Glutamatergic neuron (in vitro differentiated cells): ENCODE measurements at regions not wholly inside any gene's neighbourhood (a gene's known extent, or its start where the extent isn't known, plus 50 kb on each side); places are given as distances from the start of the nearest gene placed in this dataset.

ENCODE experiments used
- DNase-seq: peaks from one replicate; pipeline ENCODE4 v3.0.0; 2022
- H3K27ac Mint-ChIP-seq: one replicate; pipeline ENCODE4 v1.8.0; 2020; ENCODE audit warnings: mild to moderate bottlenecking, mixed read lengths, inconsistent platforms; ENCODE audit not compliant: unreplicated experiment
- H3K27me3 Mint-ChIP-seq: one replicate; pipeline ENCODE4 v1.8.0; 2020; ENCODE audit warnings: mild to moderate bottlenecking, moderate library complexity, mixed read lengths, inconsistent platforms; ENCODE audit not compliant: unreplicated experiment
- H3K36me3 Mint-ChIP-seq: one replicate; pipeline ENCODE4 v1.8.0; 2020; ENCODE audit warnings: mild to moderate bottlenecking, mixed read lengths, inconsistent platforms; ENCODE audit not compliant: unreplicated experiment
- H3K4me1 Mint-ChIP-seq: one replicate; pipeline ENCODE4 v1.8.0; 2020; ENCODE audit warnings: mild to moderate bottlenecking, low read depth, mixed read lengths, inconsistent platforms; ENCODE audit not compliant: unreplicated experiment
- H3K4me3 Mint-ChIP-seq: one replicate; pipeline ENCODE4 v1.8.0; 2020; ENCODE audit warnings: mild to moderate bottlenecking, mixed read lengths, inconsistent platforms; ENCODE audit not compliant: unreplicated experiment
- H3K9me3 Mint-ChIP-seq: one replicate; pipeline ENCODE4 v1.8.0; 2020; ENCODE audit warnings: mild to moderate bottlenecking, moderate library complexity, mixed read lengths, inconsistent platforms; ENCODE audit not compliant: unreplicated experiment
- TF ChIP-seq, protein P1 (sequence below): fragments of 200-600 bp; sonication (generic); IDR thresholded peaks from one replicate; pipeline ENCODE4 v1.5.0; 2021; ENCODE audit not compliant: partially characterized antibody, unreplicated experiment

DNA sequence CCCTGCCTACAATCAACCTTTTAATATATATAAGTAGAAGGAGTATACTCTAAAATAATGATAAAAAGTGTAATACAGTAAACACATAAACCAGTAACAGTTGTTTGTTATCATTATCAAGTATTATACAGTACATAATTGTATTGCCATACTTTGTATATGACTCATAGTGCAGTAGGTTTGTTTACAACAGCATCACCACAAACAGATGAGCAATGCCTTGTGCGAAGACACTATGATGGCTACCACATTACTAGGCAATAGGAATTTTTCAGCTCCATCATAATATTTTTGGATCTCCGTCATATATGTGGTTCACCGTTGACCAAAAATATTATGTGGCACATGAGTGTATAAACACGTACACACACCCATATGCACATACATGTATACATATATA is 69.7 kb upstream of the APC start:
- Mint-ChIP-seq H3K36me3 (no peaks in the 10 kb centered on the region), H3K4me1 (no peaks in the 10 kb centered on the region), H3K9me3 (no peaks in the 10 kb centered on the region)

GRCh38 chr5:112668911-112669310 is 68.8 kb upstream of the APC start:
- no peak for DNase-seq

More for the DNA sequence above, 69.7 kb upstream of the APC start:
- Mint-ChIP-seq H3K27ac (no peak overlapping the region), H3K27me3 (no peaks in the 10 kb centered on the region), H3K4me3 (no peak overlapping the region)
- no peak for DNase-seq
- TF ChIP-seq, protein P1, sequence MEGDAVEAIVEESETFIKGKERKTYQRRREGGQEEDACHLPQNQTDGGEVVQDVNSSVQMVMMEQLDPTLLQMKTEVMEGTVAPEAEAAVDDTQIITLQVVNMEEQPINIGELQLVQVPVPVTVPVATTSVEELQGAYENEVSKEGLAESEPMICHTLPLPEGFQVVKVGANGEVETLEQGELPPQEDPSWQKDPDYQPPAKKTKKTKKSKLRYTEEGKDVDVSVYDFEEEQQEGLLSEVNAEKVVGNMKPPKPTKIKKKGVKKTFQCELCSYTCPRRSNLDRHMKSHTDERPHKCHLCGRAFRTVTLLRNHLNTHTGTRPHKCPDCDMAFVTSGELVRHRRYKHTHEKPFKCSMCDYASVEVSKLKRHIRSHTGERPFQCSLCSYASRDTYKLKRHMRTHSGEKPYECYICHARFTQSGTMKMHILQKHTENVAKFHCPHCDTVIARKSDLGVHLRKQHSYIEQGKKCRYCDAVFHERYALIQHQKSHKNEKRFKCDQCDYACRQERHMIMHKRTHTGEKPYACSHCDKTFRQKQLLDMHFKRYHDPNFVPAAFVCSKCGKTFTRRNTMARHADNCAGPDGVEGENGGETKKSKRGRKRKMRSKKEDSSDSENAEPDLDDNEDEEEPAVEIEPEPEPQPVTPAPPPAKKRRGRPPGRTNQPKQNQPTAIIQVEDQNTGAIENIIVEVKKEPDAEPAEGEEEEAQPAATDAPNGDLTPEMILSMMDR: no peak

DNA sequence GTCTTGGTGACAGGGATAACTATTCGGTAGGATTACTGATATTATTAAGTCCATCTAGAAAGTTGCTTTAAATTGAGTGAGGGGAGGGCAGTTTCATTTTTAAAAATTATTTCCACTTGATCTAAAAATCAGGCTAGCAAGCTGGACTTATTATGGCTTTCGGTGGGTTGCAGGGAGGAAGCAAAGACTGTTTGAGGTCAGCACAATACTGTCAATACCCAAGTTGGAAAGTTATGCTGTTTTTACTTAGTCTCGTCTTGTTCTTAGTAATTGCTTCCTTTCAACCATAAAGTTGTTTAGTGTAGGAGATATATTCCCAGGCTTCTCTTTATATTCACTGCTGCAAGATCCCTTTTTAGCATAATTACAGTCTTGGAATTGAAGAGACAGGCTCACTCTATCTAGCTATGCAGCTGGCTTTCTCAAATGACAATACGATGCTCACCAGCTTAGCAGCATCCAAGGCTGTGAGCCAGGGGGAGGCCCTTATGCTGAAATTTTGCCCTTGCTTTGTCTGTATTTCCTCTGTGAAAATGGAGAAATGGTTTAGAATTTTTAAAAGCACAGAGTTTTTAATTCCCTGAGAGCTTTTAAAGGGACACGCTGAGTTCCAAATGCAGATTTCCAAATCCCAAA is 68.2 kb upstream of the APC start:
- no peaks in the 10 kb centered on the region for H3K4me1 Mint-ChIP-seq
- no peaks in the 10 kb centered on the region for H3K36me3 Mint-ChIP-seq
- DNase-seq: no peak
- no peak overlapping the region for H3K27ac Mint-ChIP-seq
- H3K9me3 Mint-ChIP-seq: no peaks in the 10 kb centered on the region
- H3K4me3 Mint-ChIP-seq: no peak overlapping the region
- TF ChIP-seq, protein P1: no peak
- H3K27me3 Mint-ChIP-seq: no peaks in the 10 kb centered on the region

More at GRCh38 chr5:112668911-112669310, 68.8 kb upstream of the APC start:
- no peaks in the 10 kb centered on the region for H3K27me3 Mint-ChIP-seq
- H3K36me3 Mint-ChIP-seq: no peaks in the 10 kb centered on the region
- no peak overlapping the region for H3K27ac Mint-ChIP-seq
- H3K9me3 Mint-ChIP-seq: no peaks in the 10 kb centered on the region
- H3K4me1 Mint-ChIP-seq: no peaks in the 10 kb centered on the region
- no peak overlapping the region for H3K4me3 Mint-ChIP-seq
- TF ChIP-seq, protein P1: no peak

- no peaks in the 10 kb centered on the region for H3K36me3 Mint-ChIP-seq
- no peaks in the 10 kb centered on the region for H3K9me3 Mint-ChIP-seq
- H3K27me3 Mint-ChIP-seq: no peaks in the 10 kb centered on the region
- TF ChIP-seq, protein P1: no peak
- H3K4me1 Mint-ChIP-seq: no peaks in the 10 kb centered on the region
- no peak for DNase-seq
- no peak overlapping the region for H3K27ac Mint-ChIP-seq
- H3K4me3 Mint-ChIP-seq: no peak overlapping the region
Observed at GRCh38 chr5:112671687-112672086, 66.0 kb upstream of the APC start.

GRCh38 chr5:112681481-112681908 is 56.2 kb upstream of the APC start:
- Mint-ChIP-seq H3K27ac (no peak overlapping the region), H3K4me3 (no peak overlapping the region), H3K36me3 (peaks cover 5% of the 10 kb centered on the region), H3K4me1 (peaks cover 16% of the 10 kb centered on the region), H3K27me3 (peaks cover 2% of the 10 kb centered on the region), H3K9me3 (no peaks in the 10 kb centered on the region)
- TF ChIP-seq, protein P1: no peak
- DNase-seq: no peak
